ENCODE measurements at regions not wholly inside any gene's neighbourhood (a gene's known extent, or its start where the extent isn't known, plus 50 kb on each side); places are given as distances from the start of the nearest gene placed in this dataset.
"Not testable (repeated sequence)": the region's sequence is repeated elsewhere in the genome, so short reads cannot be mapped to it uniquely, and the experiment has no call there.

DNA sequence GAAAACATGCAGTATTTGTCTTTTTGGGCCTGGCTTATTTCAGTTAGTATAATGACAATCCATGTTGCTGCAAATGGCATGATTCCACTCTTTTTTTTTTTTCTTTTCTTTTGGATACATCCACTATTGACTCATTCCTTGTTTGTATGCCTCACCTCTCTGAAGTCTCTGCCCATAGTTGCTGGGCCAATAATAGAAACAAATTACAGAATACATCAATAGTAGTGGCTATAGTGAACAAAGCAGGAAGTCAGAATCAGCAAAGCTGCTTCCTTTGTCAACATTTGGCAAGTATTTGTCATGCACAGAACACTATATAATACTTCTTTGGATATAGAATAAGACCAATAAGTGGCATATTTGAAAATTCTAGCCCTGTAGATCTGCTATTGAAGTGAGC lies 609.7 kb downstream of the STK39 start (continued):
- TF ChIP-seq, protein P1, sequence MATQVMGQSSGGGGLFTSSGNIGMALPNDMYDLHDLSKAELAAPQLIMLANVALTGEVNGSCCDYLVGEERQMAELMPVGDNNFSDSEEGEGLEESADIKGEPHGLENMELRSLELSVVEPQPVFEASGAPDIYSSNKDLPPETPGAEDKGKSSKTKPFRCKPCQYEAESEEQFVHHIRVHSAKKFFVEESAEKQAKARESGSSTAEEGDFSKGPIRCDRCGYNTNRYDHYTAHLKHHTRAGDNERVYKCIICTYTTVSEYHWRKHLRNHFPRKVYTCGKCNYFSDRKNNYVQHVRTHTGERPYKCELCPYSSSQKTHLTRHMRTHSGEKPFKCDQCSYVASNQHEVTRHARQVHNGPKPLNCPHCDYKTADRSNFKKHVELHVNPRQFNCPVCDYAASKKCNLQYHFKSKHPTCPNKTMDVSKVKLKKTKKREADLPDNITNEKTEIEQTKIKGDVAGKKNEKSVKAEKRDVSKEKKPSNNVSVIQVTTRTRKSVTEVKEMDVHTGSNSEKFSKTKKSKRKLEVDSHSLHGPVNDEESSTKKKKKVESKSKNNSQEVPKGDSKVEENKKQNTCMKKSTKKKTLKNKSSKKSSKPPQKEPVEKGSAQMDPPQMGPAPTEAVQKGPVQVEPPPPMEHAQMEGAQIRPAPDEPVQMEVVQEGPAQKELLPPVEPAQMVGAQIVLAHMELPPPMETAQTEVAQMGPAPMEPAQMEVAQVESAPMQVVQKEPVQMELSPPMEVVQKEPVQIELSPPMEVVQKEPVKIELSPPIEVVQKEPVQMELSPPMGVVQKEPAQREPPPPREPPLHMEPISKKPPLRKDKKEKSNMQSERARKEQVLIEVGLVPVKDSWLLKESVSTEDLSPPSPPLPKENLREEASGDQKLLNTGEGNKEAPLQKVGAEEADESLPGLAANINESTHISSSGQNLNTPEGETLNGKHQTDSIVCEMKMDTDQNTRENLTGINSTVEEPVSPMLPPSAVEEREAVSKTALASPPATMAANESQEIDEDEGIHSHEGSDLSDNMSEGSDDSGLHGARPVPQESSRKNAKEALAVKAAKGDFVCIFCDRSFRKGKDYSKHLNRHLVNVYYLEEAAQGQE (IDR thresholded peaks at IDR 0.05; ENCODE audit: low read depth, low read length): no peak
- no peak for TF ChIP-seq NRF1 (IDR thresholded peaks at IDR 0.05; ENCODE audit: low read depth, low read length)

DNA sequence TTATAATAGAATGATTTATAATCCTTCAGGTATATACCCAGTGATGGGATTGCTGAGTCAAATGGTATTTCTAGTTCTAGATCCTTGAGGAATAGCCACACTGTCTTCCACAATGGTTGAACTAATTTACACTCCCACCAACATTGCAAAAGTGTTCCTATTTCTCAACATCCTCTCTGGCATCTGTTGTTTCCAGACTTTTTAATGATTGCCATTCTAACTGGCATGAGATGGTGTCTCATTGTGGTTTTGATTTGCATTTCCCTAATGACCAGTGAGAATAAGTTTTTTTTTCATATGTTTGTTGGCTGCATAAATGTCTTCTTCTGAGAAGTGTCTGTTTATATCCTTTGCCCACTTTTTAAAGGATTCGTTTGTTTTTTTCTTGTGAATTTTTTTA lies 615.1 kb downstream of the STK39 start:
- H3K79me2 ChIP-seq (ENCODE audit: insufficient read depth); H3K4me3 ChIP-seq (ENCODE audit: low read depth in 2 of 2, low read length in 1 of 2); CTCF ChIA-PET; H3K36me3 ChIP-seq (replicated peaks in 1 of 2; ENCODE audit: control insufficient read depth in 1 of 2, insufficient read depth in 2 of 2, low read length in 1 of 2); H4K20me1 ChIP-seq (ENCODE audit: insufficient read depth); H3K9me3 ChIP-seq; H3K4me2 ChIP-seq; H3K4me1 ChIP-seq (ENCODE audit: control insufficient read depth in 1 of 2, insufficient read depth in 2 of 2, low read depth in 1 of 2, low read length in 1 of 2); POLR2A ChIA-PET; H3K27me3 ChIP-seq (ENCODE audit: insufficient read depth); DNase-seq; H3F3A ChIP-seq (replicated peaks; ENCODE audit: insufficient read depth); H3K9me2 ChIP-seq; H3K27ac ChIP-seq (ENCODE audit: low read depth in 2 of 2, low read length in 1 of 2); H2AFZ ChIP-seq (ENCODE audit: low read depth); H3K9ac ChIP-seq: not testable (repeated sequence)
- 48% methylated on average over 1 of the region's 1 CpG for WGBS (ENCODE audit: low lambda C conversion rate)

DNA sequence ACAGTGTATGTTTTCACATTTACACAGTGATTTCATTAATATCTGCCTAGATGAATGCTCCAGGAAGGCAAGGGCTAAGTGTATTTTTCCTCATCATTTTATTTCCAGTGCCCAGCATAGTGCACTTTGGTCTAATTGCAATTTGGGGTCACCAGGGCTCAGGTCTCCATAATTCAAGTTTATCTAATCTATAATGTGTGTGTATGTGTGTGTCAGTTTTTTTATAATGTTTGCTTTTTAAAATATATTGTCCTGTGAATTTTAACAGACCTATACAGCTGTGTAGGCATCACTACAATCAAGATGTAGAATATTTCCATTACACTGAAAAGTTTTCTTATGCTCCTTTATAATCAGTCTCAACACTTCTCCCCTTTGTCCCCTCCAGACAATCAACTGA lies 620.4 kb downstream of the STK39 start:
- H3K4me3 ChIP-seq (ENCODE audit: low read depth in 2 of 2, low read length in 1 of 2): no peak overlapping the region
- ChIA-PET CTCF (no interaction called here), POLR2A (no interaction called here)
- no peaks in the 10 kb centered on the region for H3K9me2 ChIP-seq
- no peaks in the 10 kb centered on the region for H3K27me3 ChIP-seq (ENCODE audit: insufficient read depth)
- TF ChIP-seq SIN3A (IDR thresholded peaks at IDR 0.05; ENCODE audit: borderline replicate concordance, low read depth, low read length): no peak
- TF ChIP-seq, protein P2, sequence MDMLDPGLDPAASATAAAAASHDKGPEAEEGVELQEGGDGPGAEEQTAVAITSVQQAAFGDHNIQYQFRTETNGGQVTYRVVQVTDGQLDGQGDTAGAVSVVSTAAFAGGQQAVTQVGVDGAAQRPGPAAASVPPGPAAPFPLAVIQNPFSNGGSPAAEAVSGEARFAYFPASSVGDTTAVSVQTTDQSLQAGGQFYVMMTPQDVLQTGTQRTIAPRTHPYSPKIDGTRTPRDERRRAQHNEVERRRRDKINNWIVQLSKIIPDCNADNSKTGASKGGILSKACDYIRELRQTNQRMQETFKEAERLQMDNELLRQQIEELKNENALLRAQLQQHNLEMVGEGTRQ (IDR thresholded peaks at IDR 0.05; ENCODE audit: borderline replicate concordance, low read depth, low read length): no peak
- TF ChIP-seq, protein P3, sequence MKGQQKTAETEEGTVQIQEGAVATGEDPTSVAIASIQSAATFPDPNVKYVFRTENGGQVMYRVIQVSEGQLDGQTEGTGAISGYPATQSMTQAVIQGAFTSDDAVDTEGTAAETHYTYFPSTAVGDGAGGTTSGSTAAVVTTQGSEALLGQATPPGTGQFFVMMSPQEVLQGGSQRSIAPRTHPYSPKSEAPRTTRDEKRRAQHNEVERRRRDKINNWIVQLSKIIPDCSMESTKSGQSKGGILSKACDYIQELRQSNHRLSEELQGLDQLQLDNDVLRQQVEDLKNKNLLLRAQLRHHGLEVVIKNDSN (IDR thresholded peaks at IDR 0.05; ENCODE audit: borderline replicate concordance, low read depth): no peak
- TF ChIP-seq MXI1 (IDR thresholded peaks at IDR 0.05; ENCODE audit: low read depth, low read length): no peak
- H3K36me3 ChIP-seq (replicated peaks in 1 of 2; ENCODE audit: control insufficient read depth in 1 of 2, insufficient read depth in 2 of 2, low read length in 1 of 2): no peaks in the 10 kb centered on the region
- no peak overlapping the region for H3K9ac ChIP-seq
- H3K4me2 ChIP-seq: no peak overlapping the region
- H3K4me1 ChIP-seq (ENCODE audit: control insufficient read depth in 1 of 2, insufficient read depth in 2 of 2, low read depth in 1 of 2, low read length in 1 of 2): no peaks in the 10 kb centered on the region; a peak in 1 of 4 replicates
- no peak overlapping the region for H2AFZ ChIP-seq (ENCODE audit: low read depth)
- no peaks in the 10 kb centered on the region for H3F3A ChIP-seq (replicated peaks; ENCODE audit: insufficient read depth)
- no peak for DNase-seq
- H3K9me3 ChIP-seq: no peaks in the 10 kb centered on the region
- H3K27ac ChIP-seq (ENCODE audit: low read depth in 2 of 2, low read length in 1 of 2): no peak overlapping the region
- H3K79me2 ChIP-seq (ENCODE audit: insufficient read depth): no peaks in the 10 kb centered on the region
- H4K20me1 ChIP-seq (ENCODE audit: insufficient read depth): no peaks in the 10 kb centered on the region

All from SK-N-SH (cell line).